GM12878 (cell line): ENCODE measurements at regions not wholly inside any gene's neighbourhood (a gene's known extent, or its start where the extent isn't known, plus 50 kb on each side); places are given as distances from the start of the nearest gene placed in this dataset.
"Not testable (repeated sequence)": the region's sequence is repeated elsewhere in the genome, so short reads cannot be mapped to it uniquely, and the experiment has no call there.

ENCODE experiments used
- ATAC-seq: fragments of 200-7000 bp; cut with Tn5 transposase; 3 replicates; pipeline ENCODE4 v1.9.1; 2020; ENCODE audit warnings: mild to moderate bottlenecking, moderate library complexity
- BruUV-seq: library from RNA; stranded (reverse); fragments of 400-500 nt; replicated peaks from 2 replicates; lab custom pipeline; 2021; lab: Mats Ljungman, UMichigan
- CTCF ChIA-PET: fragments of 300-600 bp; sonication (Branson Sonifier 250); formaldehyde crosslinking; extraction: SDS; loops from one replicate; lab custom pipeline; 2021; ENCODE audit warnings: inconsistent platforms; lab: Yijun Ruan, JAX
- POLR2A ChIA-PET: fragments of 350-600 bp; formaldehyde crosslinking; extraction: SDS; loops from one replicate; lab custom pipeline; 2021; ENCODE audit warnings: inconsistent platforms; lab: Charles Lee
- RAD21 ChIA-PET: fragments of 300-600 bp; sonication (Branson Sonifier 250); formaldehyde crosslinking; loops from one replicate; lab custom pipeline; 2023; ENCODE audit warnings: antibody characterized with exemption; ENCODE audit not compliant: unreplicated experiment; lab: Charles Lee
- SMC1A ChIA-PET: fragments of 300-600 bp; sonication (Branson Sonifier 250); formaldehyde crosslinking; loops from one replicate; lab custom pipeline; 2023; ENCODE audit not compliant: unreplicated experiment, uncharacterized antibody; lab: Charles Lee
- DNase-seq: peaks from one replicate; pipeline ENCODE4 v3.0.0-alpha.2; 2011; ENCODE audit warnings: low read depth, low spot score
- FAIRE-seq: peaks from 3 replicates; lab custom pipeline; 2011; peaks lifted over from hg19 to GRCh38; lab: Jason Lieb, UNC
- H2AFZ ChIP-seq: 2 replicates; pipeline ENCODE4 v1.6.0; 2011; ENCODE audit warnings: low read depth, low read length, control low read depth; ENCODE audit not compliant: control insufficient read depth
- H3K27ac ChIP-seq: 2 replicates; pipeline ENCODE4 v1.5.1; 2011; ENCODE audit warnings: control low read depth; ENCODE audit not compliant: control insufficient read depth, insufficient read depth
- H3K27me3 ChIP-seq, 2 experiments: replicated peaks in 1 of 2; 2 replicates each; pipeline versions ENCODE4 v1.6.0 to v1.6.1; 2011; ENCODE audit warnings: low read length in 1 of 2; ENCODE audit not compliant: control insufficient read depth in 2 of 2, insufficient read depth in 2 of 2
- H3K36me3 ChIP-seq, 2 experiments: 2 replicates each; pipeline ENCODE4 v1.5.1; 2011; ENCODE audit warnings: low read length in 1 of 2; ENCODE audit not compliant: control insufficient read depth in 2 of 2, insufficient read depth in 2 of 2
- H3K4me1 ChIP-seq: 2 replicates; pipeline ENCODE4 v1.6.1; 2011; ENCODE audit warnings: mild to moderate bottlenecking, low read length, moderate library complexity, mixed read lengths; ENCODE audit not compliant: control insufficient read depth, insufficient read depth
- H3K4me2 ChIP-seq: 2 replicates; pipeline ENCODE4 v1.6.0; 2011; ENCODE audit warnings: control low read depth; ENCODE audit not compliant: control insufficient read depth, insufficient read depth
- H3K4me3 ChIP-seq: fragments of 200-600 bp; sonication (generic); 2 replicates; pipeline ENCODE4 v1.5.1; 2016
- H3K79me2 ChIP-seq: 2 replicates; pipeline ENCODE4 v1.6.0; 2011; ENCODE audit warnings: low read length; ENCODE audit not compliant: control insufficient read depth, insufficient read depth
- H3K9ac ChIP-seq: 2 replicates; pipeline ENCODE4 v1.8.0; 2011; ENCODE audit warnings: low read length, control low read depth, mixed read lengths; ENCODE audit not compliant: control insufficient read depth, insufficient read depth
- H3K9me3 ChIP-seq: replicated peaks from 3 replicates; pipeline ENCODE4 v1.5.1; 2011; ENCODE audit warnings: mild to moderate bottlenecking, low read length; ENCODE audit not compliant: control insufficient read depth, insufficient read depth
- H4K20me1 ChIP-seq: 2 replicates; pipeline ENCODE4 v1.6.0; 2011; ENCODE audit not compliant: control insufficient read depth, insufficient read depth
- WGBS: methylation state at CpG from one replicate; pipeline ENCODE4 v1.1.6; 2016; ENCODE audit warnings: low lambda C conversion rate; ENCODE audit not compliant: insufficient replicate concordance, insufficient coverage; ENCODE audit errors: missing lambda C conversion rate; 5-methylcytosine and 5-hydroxymethylcytosine counted together
- in situ Hi-C: fragments of 300-500 bp; cut with MboI; formaldehyde crosslinking; loops from 9 replicates; pipeline ENCODE4 v1.14.3; 2018; ENCODE audit warnings: mixed read lengths
- intact Hi-C: fragments of 100-400 bp; cut with micrococcal nuclease; formaldehyde crosslinking; loops from one replicate; pipeline ENCODE4 v1.14.2; 2022; ENCODE audit not compliant: unreplicated experiment

- SMC1A ChIA-PET, BruUV-seq, H3K27ac ChIP-seq, H3K4me2 ChIP-seq, ATAC-seq, CTCF ChIA-PET, RAD21 ChIA-PET, FAIRE-seq, H3K4me3 ChIP-seq, H3K9ac ChIP-seq, H3K27me3 ChIP-seq, H3K36me3 ChIP-seq, POLR2A ChIA-PET, H3K4me1 ChIP-seq, intact Hi-C loops, H4K20me1 ChIP-seq, H3K9me3 ChIP-seq, DNase-seq, H2AFZ ChIP-seq, in situ Hi-C loops, H3K79me2 ChIP-seq: not testable (repeated sequence)
- 11% methylated on average over 4 of the region's 4 CpGs for WGBS
These were observed 54.2 kb downstream of the DBET start for GRCh38 chr4:190118519-190118918.

GRCh38 chr4:190119474-190119873 is 54.1 kb upstream of the DUX4 start:
- H3K9ac ChIP-seq, H3K27me3 ChIP-seq, intact Hi-C loops, RAD21 ChIA-PET, DNase-seq, H3K4me2 ChIP-seq, POLR2A ChIA-PET, H3K4me3 ChIP-seq, H2AFZ ChIP-seq, H4K20me1 ChIP-seq, H3K27ac ChIP-seq, SMC1A ChIA-PET, BruUV-seq, H3K79me2 ChIP-seq, H3K36me3 ChIP-seq, FAIRE-seq, in situ Hi-C loops, H3K4me1 ChIP-seq, H3K9me3 ChIP-seq, ATAC-seq: not testable (repeated sequence)
- CTCF ChIA-PET = interaction anchor here (0.7 kb wide), 1 partner anchor 169 kb away, joined by 3 read pairs; no protein-coding TSS in a partner anchor
- WGBS = 36% methylated on average over 3 of the region's 3 CpGs

GRCh38 chr4:190120111-190120514 is 53.5 kb upstream of the DUX4 start:
- POLR2A ChIA-PET, DNase-seq, H2AFZ ChIP-seq, FAIRE-seq, intact Hi-C loops, H3K9me3 ChIP-seq, H3K4me2 ChIP-seq, H3K9ac ChIP-seq, H3K4me3 ChIP-seq, RAD21 ChIA-PET, H3K36me3 ChIP-seq, H3K4me1 ChIP-seq, H3K27me3 ChIP-seq, H3K79me2 ChIP-seq, in situ Hi-C loops, BruUV-seq, SMC1A ChIA-PET, H4K20me1 ChIP-seq, H3K27ac ChIP-seq: not testable (repeated sequence)
- 81% methylated on average over 9 of the region's 15 CpGs for WGBS
- peak; percentile 77 for ATAC-seq
- CTCF ChIA-PET = interaction anchor here (0.7 kb wide), 1 partner anchor 170 kb away, joined by 3 read pairs; no protein-coding TSS in a partner anchor

- POLR2A ChIA-PET, ATAC-seq, H3K36me3 ChIP-seq, H2AFZ ChIP-seq, H3K9ac ChIP-seq, H3K79me2 ChIP-seq, DNase-seq, in situ Hi-C loops, intact Hi-C loops, H3K4me3 ChIP-seq, H4K20me1 ChIP-seq, H3K4me2 ChIP-seq, CTCF ChIA-PET, H3K4me1 ChIP-seq, H3K27me3 ChIP-seq, BruUV-seq, H3K9me3 ChIP-seq, RAD21 ChIA-PET, SMC1A ChIA-PET, H3K27ac ChIP-seq, FAIRE-seq: not testable (repeated sequence)
- no CpG with 5 or more reads among the region's 37 CpGs for WGBS
These were observed 53.0 kb upstream of the DUX4 start for GRCh38 chr4:190120537-190121001.
